ENCODE measurements at regions not wholly inside any gene's neighbourhood (a gene's known extent, or its start where the extent isn't known, plus 50 kb on each side); places are given as distances from the start of the nearest gene placed in this dataset.

- ATAC-seq (ENCODE audit: insufficient number of reproducible peaks, low FRiP score, low read depth) (no peak), DNase-seq (ENCODE audit: low spot score) (no peak)
- no peak overlapping the region for H3K4me3 ChIP-seq
- no peaks in the 10 kb centered on the region for H3K9me3 ChIP-seq
- H3K27me3 ChIP-seq (replicated peaks; ENCODE audit: insufficient read depth) = no peaks in the 10 kb centered on the region
- H3K27ac ChIP-seq = no peak overlapping the region
- H3K4me1 ChIP-seq (ENCODE audit: control insufficient read depth in 1 of 2, low read depth in 2 of 2) = no peaks in the 10 kb centered on the region
- no peaks in the 10 kb centered on the region for H3K36me3 ChIP-seq
- TF ChIP-seq, protein P1, sequence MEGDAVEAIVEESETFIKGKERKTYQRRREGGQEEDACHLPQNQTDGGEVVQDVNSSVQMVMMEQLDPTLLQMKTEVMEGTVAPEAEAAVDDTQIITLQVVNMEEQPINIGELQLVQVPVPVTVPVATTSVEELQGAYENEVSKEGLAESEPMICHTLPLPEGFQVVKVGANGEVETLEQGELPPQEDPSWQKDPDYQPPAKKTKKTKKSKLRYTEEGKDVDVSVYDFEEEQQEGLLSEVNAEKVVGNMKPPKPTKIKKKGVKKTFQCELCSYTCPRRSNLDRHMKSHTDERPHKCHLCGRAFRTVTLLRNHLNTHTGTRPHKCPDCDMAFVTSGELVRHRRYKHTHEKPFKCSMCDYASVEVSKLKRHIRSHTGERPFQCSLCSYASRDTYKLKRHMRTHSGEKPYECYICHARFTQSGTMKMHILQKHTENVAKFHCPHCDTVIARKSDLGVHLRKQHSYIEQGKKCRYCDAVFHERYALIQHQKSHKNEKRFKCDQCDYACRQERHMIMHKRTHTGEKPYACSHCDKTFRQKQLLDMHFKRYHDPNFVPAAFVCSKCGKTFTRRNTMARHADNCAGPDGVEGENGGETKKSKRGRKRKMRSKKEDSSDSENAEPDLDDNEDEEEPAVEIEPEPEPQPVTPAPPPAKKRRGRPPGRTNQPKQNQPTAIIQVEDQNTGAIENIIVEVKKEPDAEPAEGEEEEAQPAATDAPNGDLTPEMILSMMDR (IDR thresholded peaks at IDR 0.05) = no peak
Measured at GRCh38 chr16:55130456-55130855, 193.5 kb upstream of the IRX6 start.

DNA sequence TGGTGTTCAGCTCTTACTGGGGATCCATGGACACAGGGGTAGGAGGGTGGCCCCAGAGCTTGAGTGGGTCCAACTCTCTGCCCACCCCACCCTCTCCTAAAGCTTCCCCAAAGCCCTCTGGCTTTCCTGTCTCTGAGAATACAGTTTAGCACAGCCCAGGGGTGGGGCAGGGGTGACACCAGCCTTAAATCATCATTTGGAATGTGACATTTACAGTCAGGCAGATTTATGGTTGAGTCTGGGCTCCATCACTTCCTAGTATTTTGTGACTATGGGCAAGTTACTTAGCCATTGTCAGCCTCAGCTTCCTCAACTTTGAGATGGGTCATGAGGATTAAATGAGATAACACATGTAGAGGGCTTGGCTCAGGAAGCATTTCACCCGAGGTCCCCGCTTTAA lies 193.1 kb upstream of the IRX6 start:
- Histone ChIP-seq H3K36me3 (no peaks in the 10 kb centered on the region), H3K4me1 (ENCODE audit: control insufficient read depth in 1 of 2, low read depth in 2 of 2) (no peaks in the 10 kb centered on the region), H3K4me3 (no peak overlapping the region), H3K9me3 (no peaks in the 10 kb centered on the region), H3K27me3 (replicated peaks; ENCODE audit: insufficient read depth) (no peaks in the 10 kb centered on the region), H3K27ac (no peak overlapping the region)
- TF ChIP-seq, protein P1 (IDR thresholded peaks at IDR 0.05) = no peak
- no peak for DNase-seq (ENCODE audit: low spot score)
- no peak for ATAC-seq (ENCODE audit: insufficient number of reproducible peaks, low FRiP score, low read depth)

GRCh38 chr16:55133654-55134053 lies 190.3 kb upstream of the IRX6 start:
- DNase-seq (ENCODE audit: low spot score) = no peak
- Histone ChIP-seq H3K9me3 (no peaks in the 10 kb centered on the region), H3K27ac (no peak overlapping the region), H3K27me3 (replicated peaks; ENCODE audit: insufficient read depth) (no peaks in the 10 kb centered on the region), H3K4me3 (no peak overlapping the region), H3K4me1 (ENCODE audit: control insufficient read depth in 1 of 2, low read depth in 2 of 2) (no peaks in the 10 kb centered on the region), H3K36me3 (no peaks in the 10 kb centered on the region)
- TF ChIP-seq, protein P1 (IDR thresholded peaks at IDR 0.05) = no peak
- no peak for ATAC-seq (ENCODE audit: insufficient number of reproducible peaks, low FRiP score, low read depth)

- Histone ChIP-seq H3K36me3 (no peaks in the 10 kb centered on the region), H3K27ac (no peak overlapping the region), H3K4me3 (no peak overlapping the region), H3K4me1 (ENCODE audit: control insufficient read depth in 1 of 2, low read depth in 2 of 2) (no peaks in the 10 kb centered on the region), H3K9me3 (no peaks in the 10 kb centered on the region), H3K27me3 (replicated peaks; ENCODE audit: insufficient read depth) (no peaks in the 10 kb centered on the region)
- TF ChIP-seq, protein P1 (IDR thresholded peaks at IDR 0.05) = no peak
- ATAC-seq (ENCODE audit: insufficient number of reproducible peaks, low FRiP score, low read depth) (no peak), DNase-seq (ENCODE audit: low spot score) (no peak)
Measured at GRCh38 chr16:55136356-55137150, 187.4 kb upstream of the IRX6 start.

DNA sequence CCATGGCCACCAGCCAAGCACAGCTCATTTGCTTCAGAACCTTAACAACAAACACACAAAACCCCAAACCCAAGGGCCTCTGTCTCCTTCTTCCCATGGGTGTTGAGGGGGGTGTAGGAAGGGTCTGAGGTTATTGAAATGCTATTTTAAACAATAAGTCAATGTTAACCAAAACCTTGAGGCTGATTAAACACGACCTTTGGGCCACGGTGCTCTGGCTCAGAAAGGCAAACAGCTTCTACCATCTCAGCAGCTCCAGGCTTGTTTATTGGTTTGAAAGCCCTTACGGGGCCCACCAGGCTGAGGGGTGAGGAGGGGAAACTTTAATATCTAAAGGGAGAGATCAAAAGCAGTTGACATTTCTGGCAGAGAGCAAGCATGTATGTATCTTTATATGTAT lies 185.7 kb upstream of the IRX6 start:
- Histone ChIP-seq H3K27me3 (replicated peaks; ENCODE audit: insufficient read depth) (no peaks in the 10 kb centered on the region), H3K36me3 (no peaks in the 10 kb centered on the region), H3K4me1 (ENCODE audit: control insufficient read depth in 1 of 2, low read depth in 2 of 2) (no peaks in the 10 kb centered on the region), H3K9me3 (no peaks in the 10 kb centered on the region), H3K27ac (no peak overlapping the region), H3K4me3 (no peak overlapping the region)
- DNase-seq (ENCODE audit: low spot score) (no peak), ATAC-seq (ENCODE audit: insufficient number of reproducible peaks, low FRiP score, low read depth) (no peak)
- TF ChIP-seq, protein P1 (IDR thresholded peaks at IDR 0.05) = no peak

Data from thoracic aorta (tissue), 2 donors.